WTC11 (cell line): ENCODE measurements at regions not wholly inside any gene's neighbourhood (a gene's known extent, or its start where the extent isn't known, plus 50 kb on each side); places are given as distances from the start of the nearest gene placed in this dataset.

ENCODE experiments used
- ATF3 ChIP-seq: sonication (generic); formaldehyde crosslinking; conservative IDR thresholded peaks from 2 replicates; pipeline ENCODE4 v1.8.1; 2022; ENCODE audit warnings: mild to moderate bottlenecking, missing genetic modification reagents
- CTCF ChIP-seq: fragments of 200-600 bp; IDR thresholded peaks from 2 replicates; pipeline ENCODE4 v1.8.0; 2022; ENCODE audit warnings: antibody characterized with exemption
- E2F1 ChIP-seq: sonication (generic); formaldehyde crosslinking; IDR thresholded peaks from 2 replicates; pipeline ENCODE4 v1.8.0; 2022; ENCODE audit warnings: mild to moderate bottlenecking, missing genetic modification reagents
- E2F5 ChIP-seq: sonication (generic); formaldehyde crosslinking; IDR thresholded peaks from 2 replicates; pipeline ENCODE4 v1.8.1; 2022; ENCODE audit warnings: mild to moderate bottlenecking, moderate library complexity, missing genetic modification reagents
- ESRRA ChIP-seq: sonication (generic); formaldehyde crosslinking; IDR thresholded peaks from 2 replicates; pipeline ENCODE4 v1.8.1; 2022; ENCODE audit warnings: mild to moderate bottlenecking, missing genetic modification reagents, borderline replicate concordance
- PREB ChIP-seq: sonication (generic); formaldehyde crosslinking; IDR thresholded peaks from 2 replicates; pipeline ENCODE4 v1.8.1; 2022; ENCODE audit warnings: mild to moderate bottlenecking, missing genetic modification reagents, moderate library complexity, borderline replicate concordance
- SMAD3 ChIP-seq: sonication (generic); formaldehyde crosslinking; IDR thresholded peaks from 2 replicates; pipeline ENCODE4 v1.8.0; 2022; ENCODE audit warnings: missing genetic modification reagents, mild to moderate bottlenecking, borderline replicate concordance
- TCF7 ChIP-seq: sonication (generic); formaldehyde crosslinking; IDR thresholded peaks from 2 replicates; pipeline ENCODE4 v1.8.0; 2022; ENCODE audit warnings: mild to moderate bottlenecking, low read depth, missing genetic modification reagents, moderate library complexity
- ZNF138 ChIP-seq: sonication (generic); formaldehyde crosslinking; conservative IDR thresholded peaks from 2 replicates; pipeline ENCODE4 v1.8.1; 2022; ENCODE audit warnings: mild to moderate bottlenecking, moderate library complexity, missing genetic modification reagents
- ZNF232 ChIP-seq: sonication (generic); formaldehyde crosslinking; IDR thresholded peaks from 2 replicates; pipeline ENCODE4 v1.8.0; 2022; ENCODE audit warnings: mild to moderate bottlenecking, missing genetic modification reagents

GRCh38 chr16:51500306-51500705, 349.2 kb upstream of the SALL1 start:
- no peak for TF ChIP-seq E2F1
- TF ChIP-seq CTCF, result no peak
- no peak for TF ChIP-seq ZNF232 (CRISPR knock-in tag)
- TF ChIP-seq SMAD3 (CRISPR knock-in tag), result no peak
- TF ChIP-seq E2F5 (CRISPR knock-in tag), result no peak
- TF ChIP-seq PREB (CRISPR knock-in tag), result no peak
- TF ChIP-seq ESRRA (CRISPR knock-in tag), result no peak
- no peak for TF ChIP-seq ATF3
- no peak for TF ChIP-seq TCF7 (CRISPR knock-in tag)
- TF ChIP-seq ZNF138, result no peak
